RWPE1 (cell line): ENCODE measurements at regions not wholly inside any gene's neighbourhood (a gene's known extent, or its start where the extent isn't known, plus 50 kb on each side); places are given as distances from the start of the nearest gene placed in this dataset.

ENCODE experiments used
- CTCF ChIA-PET: fragments of 350-600 bp; sonication (Branson Sonifier 250); formaldehyde crosslinking; extraction: SDS; loops from one replicate; lab custom pipeline; 2021; lab: Yijun Ruan, JAX
- POLR2A ChIA-PET: fragments of 400-600 bp; formaldehyde crosslinking; extraction: SDS; loops from one replicate; lab custom pipeline; 2020; ENCODE audit warnings: antibody characterized with exemption; ENCODE audit not compliant: low non-redundant PET; lab: Yijun Ruan, JAX
- DNase-seq: peaks from one replicate; pipeline ENCODE4 v3.0.0; 2012; ENCODE audit warnings: low spot score
- H3K27ac ChIP-seq: fragments of 450-650 bp; 2 replicates; pipeline ENCODE4 v1.5.1; 2017
- CTCF ChIP-seq: fragments of 450-650 bp; conservative IDR thresholded peaks from 2 replicates; pipeline ENCODE4 v1.5.1; 2017; ENCODE audit warnings: low read depth, mild to moderate bottlenecking

GRCh38 chr2:133819906-133820305 is 251.6 kb upstream of the NCKAP5 start:
- ChIA-PET POLR2A (no interaction called here), CTCF (no interaction called here)
- DNase-seq, result no peak
- no peak for TF ChIP-seq CTCF
- H3K27ac ChIP-seq, result no peak overlapping the region

DNA sequence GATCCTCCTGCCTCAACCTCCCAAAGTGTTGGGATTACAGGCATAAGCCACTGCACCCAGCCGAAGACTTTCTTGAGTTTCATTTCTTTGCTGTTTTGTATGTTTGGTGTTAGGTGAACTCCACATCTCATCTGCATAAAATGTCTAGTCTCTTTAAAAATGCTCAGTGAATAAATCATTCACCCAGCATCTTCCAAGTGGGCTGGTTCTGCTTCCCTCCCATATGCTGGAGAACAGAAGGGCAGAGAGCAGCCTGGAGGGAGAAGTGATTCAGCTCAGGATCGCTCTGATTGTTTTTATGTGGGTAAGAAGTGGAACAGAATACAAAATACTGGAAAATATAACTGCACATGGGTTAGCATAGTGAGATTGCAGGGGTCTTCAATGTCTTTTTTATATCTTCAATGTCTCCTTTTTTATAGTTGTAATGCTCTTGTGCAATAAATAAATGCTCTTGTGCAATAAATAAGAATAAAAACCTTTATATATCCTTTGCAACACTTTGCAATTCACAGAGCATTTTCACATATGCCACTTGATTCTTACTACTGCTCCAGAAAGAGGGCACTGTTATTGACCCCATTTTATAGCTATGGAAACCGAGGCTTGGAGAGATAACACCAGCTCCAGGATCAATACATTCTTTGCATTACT is 253.0 kb upstream of the NCKAP5 start:
- no peak for DNase-seq
- CTCF ChIA-PET, result no interaction called here
- POLR2A ChIA-PET, result no interaction called here
- TF ChIP-seq CTCF, result no peak
- no peak overlapping the region for H3K27ac ChIP-seq

- ChIA-PET POLR2A (no interaction called here), CTCF (no interaction called here)
- H3K27ac ChIP-seq, result no peak overlapping the region
- no peak for DNase-seq
- TF ChIP-seq CTCF, result no peak
Observed at GRCh38 chr2:133822517-133823225, 254.4 kb upstream of the NCKAP5 start.

GRCh38 chr2:133823226-133823550 is 254.9 kb upstream of the NCKAP5 start:
- CTCF ChIA-PET, result no interaction called here
- H3K27ac ChIP-seq, result no peak overlapping the region
- POLR2A ChIA-PET, result no interaction called here
- TF ChIP-seq CTCF, result no peak
- DNase-seq, result no peak

DNA sequence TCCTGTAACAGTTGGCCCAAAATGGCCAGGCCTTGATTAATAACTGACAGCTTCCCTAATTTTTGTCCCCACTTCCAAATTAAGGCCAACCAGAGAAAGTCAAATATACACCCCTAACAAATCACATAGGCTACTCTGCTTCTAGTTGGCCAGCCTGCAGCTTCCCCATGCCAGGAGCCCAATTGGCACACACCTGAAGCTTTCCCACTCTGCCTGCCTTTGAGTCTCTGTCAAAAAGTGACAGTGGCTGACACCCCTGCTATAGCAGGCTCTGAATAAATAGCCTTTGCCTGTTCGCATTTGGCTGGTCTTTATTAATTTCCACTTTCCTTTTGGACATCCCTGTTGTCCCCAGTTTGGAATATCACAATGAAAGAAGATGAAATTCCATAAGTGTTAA is 256.6 kb upstream of the NCKAP5 start:
- no peak for DNase-seq
- POLR2A ChIA-PET, result no interaction called here
- CTCF ChIA-PET, result interaction anchor here (0.6 kb wide), 1 partner anchor 1145 kb away, joined by 3 read pairs; no protein-coding TSS in a partner anchor
- no peak overlapping the region for H3K27ac ChIP-seq
- TF ChIP-seq CTCF, result no peak

- no peak for TF ChIP-seq CTCF
- H3K27ac ChIP-seq, result no peak overlapping the region
- DNase-seq, result no peak
- ChIA-PET CTCF (no interaction called here), POLR2A (no interaction called here)
Observed at GRCh38 chr2:133825778-133826177, 257.5 kb upstream of the NCKAP5 start.
